ENCODE measurements at regions not wholly inside any gene's neighbourhood (a gene's known extent, or its start where the extent isn't known, plus 50 kb on each side); places are given as distances from the start of the nearest gene placed in this dataset.

Small RNA genes lying in the stretch of these regions (microRNA-seq; reads per million reads assigned to microRNA genes)
- gene MIR4418 = 0 reads per million in 2 donors
